Panc1 (cell line): ENCODE measurements at regions not wholly inside any gene's neighbourhood (a gene's known extent, or its start where the extent isn't known, plus 50 kb on each side); places are given as distances from the start of the nearest gene placed in this dataset.

ENCODE experiments used
- ATAC-seq: fragments of 200-7000 bp; cut with Tn5 transposase; 2 replicates; pipeline ENCODE4 v1.9.1; 2020; ENCODE audit warnings: mild to moderate bottlenecking, moderate library complexity
- BruUV-seq: library from RNA; stranded (reverse); fragments of 400-500 nt; replicated peaks from 2 replicates; lab custom pipeline; 2021; lab: Mats Ljungman, UMichigan
- CTCF ChIA-PET: fragments of 300-600 bp; sonication (Branson Sonifier 250); formaldehyde crosslinking; loops from one replicate; lab custom pipeline; 2022; ENCODE audit warnings: antibody characterized with exemption; lab: Charles Lee
- POLR2A ChIA-PET: fragments of 300-600 bp; sonication (Branson Sonifier 250); formaldehyde crosslinking; loops from one replicate; lab custom pipeline; 2022; ENCODE audit warnings: antibody characterized with exemption; lab: Charles Lee
- DNase-seq: peaks from one replicate; pipeline ENCODE4 v3.0.0-alpha.2; 2010; ENCODE audit warnings: low read depth, low spot score
- H3K27ac ChIP-seq: 2 replicates; pipeline ENCODE4 v1.5.1; 2011; ENCODE audit warnings: mild to moderate bottlenecking, low read length, inconsistent platforms
- H3K27me3 ChIP-seq: fragments of 200-500 bp; sonication (Bioruptor generic); 2 replicates; pipeline ENCODE4 v1.6.0; 2014; ENCODE audit warnings: low read length, inconsistent platforms; ENCODE audit not compliant: control insufficient read depth, insufficient read depth
- H3K36me3 ChIP-seq: fragments of 200-500 bp; sonication (Bioruptor generic); 2 replicates; pipeline ENCODE4 v1.5.1; 2014; ENCODE audit warnings: inconsistent platforms, mild to moderate bottlenecking, low read length, moderate library complexity; ENCODE audit not compliant: control insufficient read depth, insufficient read depth
- H3K4me1 ChIP-seq: 2 replicates; pipeline ENCODE4 v1.5.1; 2011; ENCODE audit warnings: inconsistent platforms, mild to moderate bottlenecking, low read length, moderate library complexity; ENCODE audit not compliant: control insufficient read depth, insufficient read depth
- H3K4me3 ChIP-seq, 2 experiments: 2 replicates each; pipeline ENCODE4 v1.5.1; 2011 to 2012; ENCODE audit warnings: low read depth in 2 of 2, low read length in 2 of 2, mild to moderate bottlenecking in 2 of 2, inconsistent platforms in 1 of 2, moderate library complexity in 1 of 2
- H3K9me3 ChIP-seq: fragments of 200-500 bp; sonication (Bioruptor generic); 2 replicates; pipeline ENCODE4 v1.5.1; 2014; ENCODE audit warnings: low read depth, mild to moderate bottlenecking, inconsistent platforms, low read length, moderate library complexity; ENCODE audit not compliant: control insufficient read depth, insufficient read depth
- CTCF ChIP-seq: fragments of 450-650 bp; IDR thresholded peaks from 2 replicates; pipeline ENCODE4 v1.5.1; 2017; ENCODE audit warnings: mild to moderate bottlenecking
- POLR2AphosphoS5 ChIP-seq: IDR thresholded peaks from 2 replicates; pipeline ENCODE4 v1.6.1; 2012; ENCODE audit warnings: mild to moderate bottlenecking, low read depth, low read length, moderate library complexity
- SIN3A ChIP-seq: IDR thresholded peaks from 2 replicates; pipeline ENCODE4 v1.6.1; 2012; ENCODE audit warnings: low read depth, mild to moderate bottlenecking, low read length, moderate library complexity, borderline replicate concordance; ENCODE audit not compliant: insufficient read depth
- TCF7L2 ChIP-seq: IDR thresholded peaks from 2 replicates; pipeline ENCODE4 v1.6.1; 2011; ENCODE audit warnings: mild to moderate bottlenecking, low read depth, low read length, inconsistent platforms
- in situ Hi-C: cut with HindIII; loops from 2 replicates; pipeline ENCODE4 v1.10.0; 2016; ENCODE audit warnings: low sequenced_read_pairs, low pct_unique_long_range_greater_than_20kb
- intact Hi-C: fragments of 100-400 bp; cut with micrococcal nuclease; formaldehyde crosslinking; loops from one replicate; pipeline ENCODE4 v1.10.0; 2022; ENCODE audit not compliant: unreplicated experiment
- TF ChIP-seq, protein P1 (sequence below), 2 experiments: IDR thresholded peaks; 2 replicates each; pipeline ENCODE4 v1.6.1; 2011 to 2012; ENCODE audit warnings: low read depth in 2 of 2, control low read depth in 1 of 2, low read length in 1 of 2, mild to moderate bottlenecking in 1 of 2, moderate library complexity in 1 of 2; ENCODE audit not compliant: insufficient read depth in 1 of 2

DNA sequence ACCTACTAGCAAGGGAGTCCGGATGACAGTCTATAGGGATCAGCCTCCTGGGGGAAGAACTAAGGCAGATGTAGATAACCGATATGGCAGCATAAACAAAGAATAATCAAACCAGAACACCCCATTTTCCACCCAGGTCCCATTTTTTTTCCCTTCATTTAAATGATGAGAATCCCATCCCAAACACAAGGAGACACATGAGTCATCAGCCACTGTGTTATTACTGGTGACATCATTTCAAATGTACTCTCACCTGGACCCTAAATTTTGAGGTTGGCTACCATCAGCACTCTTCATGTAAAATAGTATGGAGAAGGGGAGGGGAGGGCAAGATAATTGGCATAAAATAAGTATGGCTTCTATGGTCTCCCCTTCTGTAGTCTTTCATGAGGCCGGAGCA is 108.9 kb upstream of the GUCA2B start:
- H3K27me3 ChIP-seq = no peaks in the 10 kb centered on the region; the same call in 1 of the 2 replicates
- intact Hi-C loops (no loop called here), in situ Hi-C loops (no loop called here)
- POLR2A ChIA-PET = no interaction called here
- H3K9me3 ChIP-seq = no peaks in the 10 kb centered on the region
- no peak for ATAC-seq
- TF ChIP-seq CTCF = no peak
- no peak for TF ChIP-seq SIN3A
- TF ChIP-seq POLR2AphosphoS5 = no peak
- TF ChIP-seq, protein P1, sequence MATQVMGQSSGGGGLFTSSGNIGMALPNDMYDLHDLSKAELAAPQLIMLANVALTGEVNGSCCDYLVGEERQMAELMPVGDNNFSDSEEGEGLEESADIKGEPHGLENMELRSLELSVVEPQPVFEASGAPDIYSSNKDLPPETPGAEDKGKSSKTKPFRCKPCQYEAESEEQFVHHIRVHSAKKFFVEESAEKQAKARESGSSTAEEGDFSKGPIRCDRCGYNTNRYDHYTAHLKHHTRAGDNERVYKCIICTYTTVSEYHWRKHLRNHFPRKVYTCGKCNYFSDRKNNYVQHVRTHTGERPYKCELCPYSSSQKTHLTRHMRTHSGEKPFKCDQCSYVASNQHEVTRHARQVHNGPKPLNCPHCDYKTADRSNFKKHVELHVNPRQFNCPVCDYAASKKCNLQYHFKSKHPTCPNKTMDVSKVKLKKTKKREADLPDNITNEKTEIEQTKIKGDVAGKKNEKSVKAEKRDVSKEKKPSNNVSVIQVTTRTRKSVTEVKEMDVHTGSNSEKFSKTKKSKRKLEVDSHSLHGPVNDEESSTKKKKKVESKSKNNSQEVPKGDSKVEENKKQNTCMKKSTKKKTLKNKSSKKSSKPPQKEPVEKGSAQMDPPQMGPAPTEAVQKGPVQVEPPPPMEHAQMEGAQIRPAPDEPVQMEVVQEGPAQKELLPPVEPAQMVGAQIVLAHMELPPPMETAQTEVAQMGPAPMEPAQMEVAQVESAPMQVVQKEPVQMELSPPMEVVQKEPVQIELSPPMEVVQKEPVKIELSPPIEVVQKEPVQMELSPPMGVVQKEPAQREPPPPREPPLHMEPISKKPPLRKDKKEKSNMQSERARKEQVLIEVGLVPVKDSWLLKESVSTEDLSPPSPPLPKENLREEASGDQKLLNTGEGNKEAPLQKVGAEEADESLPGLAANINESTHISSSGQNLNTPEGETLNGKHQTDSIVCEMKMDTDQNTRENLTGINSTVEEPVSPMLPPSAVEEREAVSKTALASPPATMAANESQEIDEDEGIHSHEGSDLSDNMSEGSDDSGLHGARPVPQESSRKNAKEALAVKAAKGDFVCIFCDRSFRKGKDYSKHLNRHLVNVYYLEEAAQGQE (IDR thresholded peaks at IDR 0.05; ENCODE audit: insufficient read depth in 1 of 2, low read depth in 2 of 2, low read length in 1 of 2) = no peak
- TF ChIP-seq TCF7L2 = no peak
- H3K4me3 ChIP-seq = no peak overlapping the region
- CTCF ChIA-PET = no interaction called here
- H3K36me3 ChIP-seq = no peaks in the 10 kb centered on the region
- BruUV-seq = no TSS peak
- H3K4me1 ChIP-seq = no peaks in the 10 kb centered on the region
- DNase-seq = no peak
- no peak overlapping the region for H3K27ac ChIP-seq

- no peak for DNase-seq
- no peaks in the 10 kb centered on the region for H3K36me3 ChIP-seq
- H3K27ac ChIP-seq = no peak overlapping the region
- no peak for ATAC-seq
- POLR2A ChIA-PET = no interaction called here
- intact Hi-C loops = no loop called here
- H3K9me3 ChIP-seq = no peaks in the 10 kb centered on the region
- in situ Hi-C loops = no loop called here
- H3K27me3 ChIP-seq = no peaks in the 10 kb centered on the region
- H3K4me1 ChIP-seq = no peaks in the 10 kb centered on the region
- BruUV-seq = no TSS peak
- TF ChIP-seq CTCF = no peak
- no peak for TF ChIP-seq SIN3A
- no peak for TF ChIP-seq POLR2AphosphoS5
- TF ChIP-seq TCF7L2 = no peak
- TF ChIP-seq, protein P1 (IDR thresholded peaks at IDR 0.05; ENCODE audit: insufficient read depth in 1 of 2, low read depth in 2 of 2, low read length in 1 of 2) = no peak
- H3K4me3 ChIP-seq = no peak overlapping the region
- CTCF ChIA-PET = no interaction called here
These were observed 109.4 kb upstream of the GUCA2B start for GRCh38 chr1:42043811-42044210.
